Loucy (cell line): ENCODE measurements at regions not wholly inside any gene's neighbourhood (a gene's known extent, or its start where the extent isn't known, plus 50 kb on each side); places are given as distances from the start of the nearest gene placed in this dataset.

Experiments
- H2AFZ ChIP-seq: fragments of 200-600 bp; sonication (generic); 2 replicates; pipeline ENCODE4 v1.6.0; 2016; ENCODE audit warnings: antibody characterized with exemption, mild to moderate bottlenecking, low read length, moderate library complexity
- H3F3A ChIP-seq: fragments of 200-600 bp; 2 replicates; pipeline ENCODE4 v1.6.0; 2016; ENCODE audit warnings: antibody characterized with exemption, low read depth, mild to moderate bottlenecking
- H3K27me3 ChIP-seq: fragments of 200-600 bp; sonication (generic); 2 replicates; pipeline ENCODE4 v1.6.1; 2014; ENCODE audit warnings: low read length, mild to moderate bottlenecking; ENCODE audit not compliant: insufficient read depth, poor library complexity, severe bottlenecking
- H3K36me3 ChIP-seq: fragments of 200-600 bp; sonication (generic); 2 replicates; pipeline ENCODE4 v1.6.1; 2016; ENCODE audit warnings: low read length; ENCODE audit not compliant: insufficient read depth
- H3K4me1 ChIP-seq: fragments of 200-600 bp; sonication (generic); 2 replicates; pipeline ENCODE4 v1.5.1; 2014; ENCODE audit warnings: low read length, mild to moderate bottlenecking; ENCODE audit not compliant: insufficient read depth, poor library complexity, severe bottlenecking
- H3K4me2 ChIP-seq: fragments of 200-600 bp; sonication (generic); 2 replicates; pipeline ENCODE4 v1.6.0; 2014; ENCODE audit warnings: antibody characterized with exemption, low read length, low read depth, mild to moderate bottlenecking; ENCODE audit not compliant: poor library complexity, severe bottlenecking
- H3K4me3 ChIP-seq: fragments of 200-600 bp; sonication (generic); 2 replicates; pipeline ENCODE4 v1.5.1; 2014; ENCODE audit warnings: low read length, mild to moderate bottlenecking, mixed read lengths; ENCODE audit not compliant: poor library complexity, severe bottlenecking
- H3K79me2 ChIP-seq: fragments of 200-600 bp; sonication (generic); 2 replicates; pipeline ENCODE4 v1.6.1; 2014; ENCODE audit warnings: low read length; ENCODE audit not compliant: insufficient read depth
- H3K9ac ChIP-seq: fragments of 200-600 bp; sonication (generic); 2 replicates; pipeline ENCODE4 v1.6.0; 2014; ENCODE audit warnings: mild to moderate bottlenecking, low read depth, low read length, moderate library complexity; ENCODE audit not compliant: poor library complexity, severe bottlenecking
- H3K9me2 ChIP-seq: fragments of 200-600 bp; sonication (generic); replicated peaks from 2 replicates; pipeline ENCODE4 v1.6.1; 2016; ENCODE audit warnings: low read depth, low read length, mixed read lengths
- H3K9me3 ChIP-seq: fragments of 200-600 bp; sonication (generic); 2 replicates; pipeline ENCODE4 v1.6.1; 2014; ENCODE audit warnings: mild to moderate bottlenecking, antibody characterized with exemption, low read length, low read depth; ENCODE audit not compliant: insufficient read depth
- H4K20me1 ChIP-seq: fragments of 200-600 bp; sonication (generic); 2 replicates; pipeline ENCODE4 v1.6.0; 2014; ENCODE audit warnings: antibody characterized with exemption, low read length, mild to moderate bottlenecking; ENCODE audit not compliant: insufficient read depth, poor library complexity, severe bottlenecking
- EZH2phosphoT487 ChIP-seq: fragments of 200-600 bp; IDR thresholded peaks from 2 replicates; pipeline ENCODE4 v1.6.1; 2018; ENCODE audit warnings: antibody characterized with exemption, mild to moderate bottlenecking, moderate library complexity, borderline replicate concordance
- TF ChIP-seq, protein P1 (sequence below): fragments of 200-600 bp; sonication (generic); conservative IDR thresholded peaks from 2 replicates; pipeline ENCODE4 v1.5.1; 2014; ENCODE audit warnings: mild to moderate bottlenecking, antibody characterized with exemption, low read length

DNA sequence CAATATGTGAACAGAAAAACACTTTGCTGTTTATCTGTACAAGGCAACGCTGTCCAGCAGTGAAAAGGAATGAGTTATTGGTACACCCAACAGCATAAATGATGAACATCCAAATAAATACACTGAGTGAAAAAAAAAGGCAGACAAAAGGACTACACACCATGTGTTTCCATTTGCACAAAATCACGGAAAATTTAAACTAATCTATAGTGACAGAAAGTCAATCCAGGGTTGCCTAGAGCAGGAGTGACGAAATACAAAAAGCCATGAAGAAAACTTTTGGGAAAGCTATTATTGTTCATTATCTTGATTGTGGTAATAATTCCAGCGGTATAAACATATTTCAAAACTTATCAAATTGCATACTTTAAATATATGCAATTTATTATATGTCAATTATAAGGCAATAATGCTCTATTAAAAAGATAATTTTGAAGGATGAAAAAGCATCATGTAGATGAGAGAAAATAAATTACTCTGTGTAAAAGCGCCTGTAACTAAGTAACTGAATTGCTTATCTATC, 578.0 kb upstream of the TMEM132C start:
- Histone ChIP-seq H3F3A (peaks cover 15% of the 10 kb centered on the region), H3K36me3 (no peaks in the 10 kb centered on the region), H3K9me3 (no peaks in the 10 kb centered on the region), H3K9me2 (no peaks in the 10 kb centered on the region), H4K20me1 (no peaks in the 10 kb centered on the region), H3K9ac (no peak overlapping the region), H3K79me2 (no peaks in the 10 kb centered on the region), H3K4me1 (peaks cover 26% of the 10 kb centered on the region), H3K4me2 (no peak overlapping the region), H3K4me3 (no peak overlapping the region), H3K27me3 (no peaks in the 10 kb centered on the region), H2AFZ (no peak overlapping the region)
- TF ChIP-seq EZH2phosphoT487 = no peak
- TF ChIP-seq, protein P1, sequence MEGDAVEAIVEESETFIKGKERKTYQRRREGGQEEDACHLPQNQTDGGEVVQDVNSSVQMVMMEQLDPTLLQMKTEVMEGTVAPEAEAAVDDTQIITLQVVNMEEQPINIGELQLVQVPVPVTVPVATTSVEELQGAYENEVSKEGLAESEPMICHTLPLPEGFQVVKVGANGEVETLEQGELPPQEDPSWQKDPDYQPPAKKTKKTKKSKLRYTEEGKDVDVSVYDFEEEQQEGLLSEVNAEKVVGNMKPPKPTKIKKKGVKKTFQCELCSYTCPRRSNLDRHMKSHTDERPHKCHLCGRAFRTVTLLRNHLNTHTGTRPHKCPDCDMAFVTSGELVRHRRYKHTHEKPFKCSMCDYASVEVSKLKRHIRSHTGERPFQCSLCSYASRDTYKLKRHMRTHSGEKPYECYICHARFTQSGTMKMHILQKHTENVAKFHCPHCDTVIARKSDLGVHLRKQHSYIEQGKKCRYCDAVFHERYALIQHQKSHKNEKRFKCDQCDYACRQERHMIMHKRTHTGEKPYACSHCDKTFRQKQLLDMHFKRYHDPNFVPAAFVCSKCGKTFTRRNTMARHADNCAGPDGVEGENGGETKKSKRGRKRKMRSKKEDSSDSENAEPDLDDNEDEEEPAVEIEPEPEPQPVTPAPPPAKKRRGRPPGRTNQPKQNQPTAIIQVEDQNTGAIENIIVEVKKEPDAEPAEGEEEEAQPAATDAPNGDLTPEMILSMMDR = no peak

DNA sequence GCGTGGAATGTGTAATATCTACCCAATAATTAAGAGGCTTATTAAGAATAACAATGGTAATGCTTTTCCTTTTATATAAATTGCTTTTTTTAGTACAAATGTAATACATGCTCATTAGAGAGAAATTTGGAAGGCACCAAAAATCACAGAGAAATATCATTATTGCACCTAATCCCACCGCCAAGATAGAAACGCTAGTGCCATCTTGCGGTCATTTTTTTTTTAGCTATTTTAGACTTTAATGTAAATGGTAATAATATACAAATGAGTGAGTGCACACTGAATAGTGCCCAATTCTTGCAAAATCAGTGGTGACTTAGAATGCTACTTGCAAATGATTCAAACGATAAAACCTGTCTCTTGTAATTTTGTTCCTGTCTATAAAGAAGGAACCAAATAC, 576.8 kb upstream of the TMEM132C start:
- TF ChIP-seq, protein P1 = no peak; the same call in 1 of the 2 replicates
- TF ChIP-seq EZH2phosphoT487 = no peak

DNA sequence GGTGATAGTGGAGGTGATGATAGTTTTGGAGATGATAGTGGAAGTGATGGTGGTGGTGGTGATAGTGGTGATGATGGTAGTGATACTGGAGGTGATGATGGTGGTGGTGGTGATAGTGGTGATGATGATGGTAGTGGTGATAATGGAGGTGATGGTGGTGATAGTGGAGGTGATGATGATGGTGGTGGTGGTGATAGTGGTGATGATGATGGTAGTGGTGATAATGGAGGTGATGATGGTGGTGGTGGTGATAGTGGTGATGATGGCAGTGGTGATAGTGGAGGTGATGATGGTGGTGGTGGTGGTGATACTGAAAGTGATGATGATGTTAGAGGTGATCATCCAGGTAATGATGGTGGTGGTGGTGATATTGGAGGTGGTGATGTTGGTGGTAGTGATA, 570.0 kb upstream of the TMEM132C start:
- H3K9me3 ChIP-seq = no peaks in the 10 kb centered on the region

More for the DNA sequence above, 576.8 kb upstream of the TMEM132C start:
- Histone ChIP-seq H3K27me3 (no peaks in the 10 kb centered on the region), H3K9me2 (no peaks in the 10 kb centered on the region), H3K9ac (no peak overlapping the region), H3F3A (peaks cover 15% of the 10 kb centered on the region), H4K20me1 (no peaks in the 10 kb centered on the region), H3K36me3 (no peaks in the 10 kb centered on the region), H3K79me2 (no peaks in the 10 kb centered on the region), H2AFZ (no peak overlapping the region), H3K9me3 (no peaks in the 10 kb centered on the region), H3K4me3 (no peak overlapping the region), H3K4me2 (no peak overlapping the region), H3K4me1 (peaks cover 36% of the 10 kb centered on the region)

More for the DNA sequence above, 570.0 kb upstream of the TMEM132C start:
- Histone ChIP-seq H3K79me2 (no peaks in the 10 kb centered on the region), H4K20me1 (no peaks in the 10 kb centered on the region), H3K36me3 (no peaks in the 10 kb centered on the region), H3K9ac (no peak overlapping the region), H3K4me1 (peaks cover 32% of the 10 kb centered on the region), H3K9me2 (no peaks in the 10 kb centered on the region), H2AFZ (no peak overlapping the region), H3K27me3 (no peaks in the 10 kb centered on the region), H3K4me2 (no peak overlapping the region), H3K4me3 (no peak overlapping the region), H3F3A (peaks cover 15% of the 10 kb centered on the region)
- TF ChIP-seq EZH2phosphoT487 = no peak
- TF ChIP-seq, protein P1 = no peak
